Neural cell (in vitro differentiated cells): ENCODE measurements at regions not wholly inside any gene's neighbourhood (a gene's known extent, or its start where the extent isn't known, plus 50 kb on each side); places are given as distances from the start of the nearest gene placed in this dataset.

Source experiments
- H2AFZ ChIP-seq: fragments of 200-600, 300-800 bp; sonication (generic), shearing (Covaris generic); 2 replicates; pipeline ENCODE4 v1.6.0; 2014; ENCODE audit warnings: low read depth, mild to moderate bottlenecking, antibody characterized with exemption, low read length, moderate library complexity
- H3F3A ChIP-seq: fragments of 200-600 bp; shearing (Covaris generic); 2 replicates; pipeline ENCODE4 v1.6.1; 2016; ENCODE audit warnings: mild to moderate bottlenecking, moderate library complexity, mixed read lengths, antibody characterized with exemption, low read length; ENCODE audit not compliant: insufficient read depth, poor library complexity, severe bottlenecking
- H3K27ac ChIP-seq: fragments of 200-600, 300-800 bp; sonication (generic), shearing (Covaris generic); 2 replicates; pipeline ENCODE4 v1.5.1; 2014; ENCODE audit warnings: mild to moderate bottlenecking, low read length, moderate library complexity
- H3K27me3 ChIP-seq: fragments of 300-800, 200-600 bp; sonication (generic), shearing (Covaris generic); 2 replicates; pipeline ENCODE4 v1.6.0; 2014; ENCODE audit warnings: mild to moderate bottlenecking, low read depth, low read length, moderate library complexity; ENCODE audit not compliant: insufficient read depth
- H3K36me3 ChIP-seq: fragments of 300-800, 200-600 bp; sonication (generic), shearing (Covaris generic); 2 replicates; pipeline ENCODE4 v1.5.1; 2014; ENCODE audit warnings: mild to moderate bottlenecking, antibody characterized with exemption, low read length, moderate library complexity; ENCODE audit not compliant: insufficient read depth
- H3K4me2 ChIP-seq: fragments of 300-800, 200-600 bp; sonication (generic), shearing (Covaris generic); 2 replicates; pipeline ENCODE4 v1.6.0; 2014; ENCODE audit warnings: mild to moderate bottlenecking, low read length
- H3K4me3 ChIP-seq: fragments of 300-800, 200-600 bp; sonication (generic), shearing (Covaris generic); 2 replicates; pipeline ENCODE4 v1.5.1; 2014; ENCODE audit warnings: mild to moderate bottlenecking, low read length, moderate library complexity
- H3K79me2 ChIP-seq: fragments of 200-600 bp; shearing (Covaris generic); replicated peaks from 2 replicates; pipeline ENCODE4 v1.6.0; 2014; ENCODE audit warnings: mild to moderate bottlenecking, low read length, moderate library complexity; ENCODE audit not compliant: insufficient read depth
- H3K9ac ChIP-seq: fragments of 300-800, 200-600 bp; sonication (generic), shearing (Covaris generic); 2 replicates; pipeline ENCODE4 v1.6.1; 2016; ENCODE audit warnings: mild to moderate bottlenecking, low read length, mixed read lengths
- H3K9me2 ChIP-seq: fragments of 200-600 bp; shearing (Covaris generic); 2 replicates; pipeline ENCODE4 v1.6.1; 2016; ENCODE audit warnings: mild to moderate bottlenecking, low read length, mixed read lengths; ENCODE audit not compliant: insufficient read depth
- H3K9me3 ChIP-seq: fragments of 200-600, 300-800 bp; sonication (generic), shearing (Covaris generic); 2 replicates; pipeline ENCODE4 v1.6.1; 2016; ENCODE audit warnings: mild to moderate bottlenecking, mixed run types, low read length, moderate library complexity, mixed read lengths
- H4K20me1 ChIP-seq: fragments of 200-600 bp; shearing (Covaris generic); 2 replicates; pipeline ENCODE4 v1.6.1; 2016; ENCODE audit warnings: mild to moderate bottlenecking, mixed run types; ENCODE audit not compliant: insufficient read depth
- EP300 ChIP-seq: fragments of 450-650 bp; conservative IDR thresholded peaks from 2 replicates; pipeline ENCODE4 v1.6.1; 2014; ENCODE audit warnings: antibody characterized with exemption, mild to moderate bottlenecking, moderate library complexity; ENCODE audit not compliant: poor library complexity, severe bottlenecking
- EZH2 ChIP-seq: fragments of 200-600, 300-800 bp; shearing (Covaris generic), sonication (generic); IDR thresholded peaks from 2 replicates; pipeline ENCODE4 v1.6.1; 2014; ENCODE audit warnings: antibody characterized with exemption, low read length, borderline replicate concordance, mild to moderate bottlenecking; ENCODE audit not compliant: insufficient read depth, poor library complexity, severe bottlenecking
- MXI1 ChIP-seq: fragments of 450-650 bp; conservative IDR thresholded peaks from 2 replicates; pipeline ENCODE4 v1.6.1; 2014; ENCODE audit warnings: antibody characterized with exemption, mild to moderate bottlenecking; ENCODE audit not compliant: poor library complexity, severe bottlenecking
- POLR2AphosphoS5 ChIP-seq: IDR thresholded peaks from 2 replicates; pipeline ENCODE4 v1.6.1; 2012
- RAD21 ChIP-seq: fragments of 450-650 bp; conservative IDR thresholded peaks from 2 replicates; pipeline ENCODE4 v1.6.1; 2014; ENCODE audit warnings: antibody characterized with exemption, mild to moderate bottlenecking, moderate library complexity
- REST ChIP-seq: IDR thresholded peaks from 2 replicates; pipeline ENCODE4 v1.6.1; 2012; ENCODE audit warnings: borderline replicate concordance
- SMC3 ChIP-seq: fragments of 450-650 bp; conservative IDR thresholded peaks from 2 replicates; pipeline ENCODE4 v1.6.1; 2014; ENCODE audit warnings: antibody characterized with exemption, mild to moderate bottlenecking, moderate library complexity; ENCODE audit not compliant: poor library complexity
- TAF1 ChIP-seq: IDR thresholded peaks from 2 replicates; pipeline ENCODE4 v1.6.1; 2012; ENCODE audit warnings: low read depth
- TF ChIP-seq, protein P1 (sequence below): fragments of 450-650 bp; IDR thresholded peaks from 2 replicates; pipeline ENCODE4 v1.5.1; 2014; ENCODE audit warnings: antibody characterized with exemption, mild to moderate bottlenecking, moderate library complexity; ENCODE audit not compliant: poor library complexity, severe bottlenecking

DNA sequence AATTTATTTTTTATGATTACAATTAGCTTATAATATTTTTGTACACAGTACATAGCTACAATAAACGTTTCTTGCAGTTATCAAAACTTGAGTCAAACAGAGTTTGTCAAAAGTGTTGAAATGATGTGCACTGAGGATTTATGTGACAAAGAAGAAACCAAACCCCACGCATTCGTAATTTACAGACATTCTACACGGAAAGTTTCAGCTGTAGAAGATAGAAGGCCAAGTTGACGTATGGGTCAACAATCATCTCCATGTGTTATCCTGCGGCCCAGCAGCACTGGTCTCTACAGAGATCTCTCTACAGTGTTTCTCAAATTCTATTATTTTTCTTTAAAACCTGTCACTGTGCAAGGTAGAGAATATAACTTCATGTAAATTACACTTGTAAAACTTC is 1507.6 kb downstream of the PCDH9 start:
- no peak overlapping the region for H2AFZ ChIP-seq
- TF ChIP-seq MXI1 (no peak), SMC3 (no peak), TAF1 (no peak), EP300 (no peak), EZH2 (no peak), POLR2AphosphoS5 (no peak), RAD21 (no peak), REST (no peak)
- TF ChIP-seq, protein P1, sequence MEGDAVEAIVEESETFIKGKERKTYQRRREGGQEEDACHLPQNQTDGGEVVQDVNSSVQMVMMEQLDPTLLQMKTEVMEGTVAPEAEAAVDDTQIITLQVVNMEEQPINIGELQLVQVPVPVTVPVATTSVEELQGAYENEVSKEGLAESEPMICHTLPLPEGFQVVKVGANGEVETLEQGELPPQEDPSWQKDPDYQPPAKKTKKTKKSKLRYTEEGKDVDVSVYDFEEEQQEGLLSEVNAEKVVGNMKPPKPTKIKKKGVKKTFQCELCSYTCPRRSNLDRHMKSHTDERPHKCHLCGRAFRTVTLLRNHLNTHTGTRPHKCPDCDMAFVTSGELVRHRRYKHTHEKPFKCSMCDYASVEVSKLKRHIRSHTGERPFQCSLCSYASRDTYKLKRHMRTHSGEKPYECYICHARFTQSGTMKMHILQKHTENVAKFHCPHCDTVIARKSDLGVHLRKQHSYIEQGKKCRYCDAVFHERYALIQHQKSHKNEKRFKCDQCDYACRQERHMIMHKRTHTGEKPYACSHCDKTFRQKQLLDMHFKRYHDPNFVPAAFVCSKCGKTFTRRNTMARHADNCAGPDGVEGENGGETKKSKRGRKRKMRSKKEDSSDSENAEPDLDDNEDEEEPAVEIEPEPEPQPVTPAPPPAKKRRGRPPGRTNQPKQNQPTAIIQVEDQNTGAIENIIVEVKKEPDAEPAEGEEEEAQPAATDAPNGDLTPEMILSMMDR: no peak
- H3K4me2 ChIP-seq: no peak overlapping the region
- no peaks in the 10 kb centered on the region for H4K20me1 ChIP-seq
- H3K27ac ChIP-seq: no peak overlapping the region
- H3F3A ChIP-seq: no peaks in the 10 kb centered on the region
- no peaks in the 10 kb centered on the region for H3K27me3 ChIP-seq
- no peak overlapping the region for H3K4me3 ChIP-seq
- H3K79me2 ChIP-seq: no peaks in the 10 kb centered on the region
- H3K9me3 ChIP-seq: no peaks in the 10 kb centered on the region
- H3K36me3 ChIP-seq: no peaks in the 10 kb centered on the region
- H3K9me2 ChIP-seq: no peaks in the 10 kb centered on the region
- no peak overlapping the region for H3K9ac ChIP-seq

GRCh38 chr13:65719831-65720230 is 1510.3 kb downstream of the PCDH9 start:
- Histone ChIP-seq H3K4me3 (no peak overlapping the region), H3K36me3 (no peaks in the 10 kb centered on the region), H3K79me2 (no peaks in the 10 kb centered on the region), H3K27ac (no peak overlapping the region), H3K9me3 (no peaks in the 10 kb centered on the region), H2AFZ (no peak overlapping the region), H3K4me2 (no peak overlapping the region), H3K27me3 (no peaks in the 10 kb centered on the region), H4K20me1 (no peaks in the 10 kb centered on the region), H3K9ac (no peak overlapping the region), H3K9me2 (no peaks in the 10 kb centered on the region), H3F3A (no peaks in the 10 kb centered on the region)
- TF ChIP-seq MXI1 (no peak), RAD21 (no peak), TAF1 (no peak), REST (no peak), EZH2 (no peak), SMC3 (no peak), EP300 (no peak), POLR2AphosphoS5 (no peak)
- TF ChIP-seq, protein P1: no peak
